PC-9 (cell line): ENCODE measurements at regions not wholly inside any gene's neighbourhood (a gene's known extent, or its start where the extent isn't known, plus 50 kb on each side); places are given as distances from the start of the nearest gene placed in this dataset.

Experiments used
- CTCF ChIP-seq: fragments of 200-600 bp; sonication (generic); conservative IDR thresholded peaks from 2 replicates; pipeline ENCODE4 v1.6.1; 2017; ENCODE audit warnings: mixed run types, antibody characterized with exemption, mild to moderate bottlenecking, moderate library complexity
- EZH2 ChIP-seq: fragments of 200-600 bp; sonication (generic); IDR thresholded peaks from 2 replicates; pipeline ENCODE4 v1.8.0; 2017; ENCODE audit warnings: antibody characterized with exemption, low read depth

DNA sequence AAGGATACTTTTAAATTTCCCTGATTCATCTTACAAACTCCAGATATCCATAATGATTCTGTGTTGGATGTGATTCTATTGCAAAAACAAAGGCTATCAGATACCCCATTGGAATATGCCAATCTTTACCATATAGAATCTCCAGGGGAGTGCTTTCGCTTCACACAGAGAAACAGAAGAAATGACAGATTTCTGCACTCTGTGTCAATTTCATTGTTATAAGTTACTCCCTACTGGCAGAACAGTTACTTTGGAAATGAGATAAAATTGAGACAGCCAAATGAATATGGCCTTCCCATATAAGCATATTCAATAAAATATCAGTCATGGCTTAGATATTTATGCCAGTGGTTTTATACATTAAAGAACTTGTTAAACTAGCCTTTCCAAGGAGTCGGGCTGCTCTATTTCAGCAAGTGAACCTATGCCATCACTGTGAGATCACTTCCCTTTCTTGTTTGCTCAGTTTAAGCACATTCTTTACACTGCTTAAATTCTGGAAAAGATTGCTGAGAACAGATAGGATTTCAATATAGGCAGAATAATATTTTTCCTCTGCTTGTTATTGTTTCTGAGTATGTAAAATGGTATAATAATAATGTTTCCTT, 127.5 kb upstream of the ANXA10 start:
- no peak for TF ChIP-seq CTCF
- no peak for TF ChIP-seq EZH2
